Natural killer cell treated with Interleukin-12 subunit alpha and Interleukin-12 subunit beta and Interleukin-15 and Interleukin-18, amount 100 ng/mL, for 72 hours (primary cell): ENCODE measurements at regions not wholly inside any gene's neighbourhood (a gene's known extent, or its start where the extent isn't known, plus 50 kb on each side); places are given as distances from the start of the nearest gene placed in this dataset.
"Not testable (repeated sequence)": the region's sequence is repeated elsewhere in the genome, so short reads cannot be mapped to it uniquely, and the experiment has no call there.

Experiments used
- ATAC-seq, 2 donors: fragments of 150-1000 bp; cut with Tn5 transposase in 1 of 2; sonication (Bioruptor Pico), chemical (Tn5 transposase) in 1 of 2; 2 replicates each; pipeline ENCODE4 v1.10.0; 2021
- DNase-seq: peaks from one replicate; pipeline ENCODE4 v3.0.0; 2022; ENCODE audit warnings: low spot score
- H3K27ac Mint-ChIP-seq, 2 donors: 1 replicate in 1 of 2; 2 replicates in 1 of 2; pipeline ENCODE4 v1.8.0; 2022; ENCODE audit warnings: mixed read lengths in 2 of 2, mild to moderate bottlenecking in 1 of 2, moderate library complexity in 1 of 2
- H3K27me3 Mint-ChIP-seq, 2 donors: 1 replicate in 1 of 2; 2 replicates in 1 of 2; pipeline ENCODE4 v1.8.0; 2022; ENCODE audit warnings: mixed read lengths in 2 of 2
- H3K36me3 Mint-ChIP-seq: one replicate; pipeline ENCODE4 v1.8.0; 2022; ENCODE audit warnings: mixed read lengths
- H3K4me1 Mint-ChIP-seq, 2 donors: 1 replicate in 1 of 2; 2 replicates in 1 of 2; pipeline ENCODE4 v1.8.0; 2022; ENCODE audit warnings: low read depth in 2 of 2, mixed read lengths in 2 of 2, mild to moderate bottlenecking in 1 of 2
- H3K4me3 Mint-ChIP-seq: one replicate; pipeline ENCODE4 v1.8.0; 2022; ENCODE audit warnings: mixed read lengths
- H3K9me3 Mint-ChIP-seq: 2 replicates; pipeline ENCODE4 v1.8.0; 2022; ENCODE audit warnings: mixed read lengths

GRCh38 chr2:31770741-31771140, 190.0 kb upstream of the SRD5A2 start:
- ATAC-seq (no peak), DNase-seq (no peak)
- Mint-ChIP-seq H3K27ac (no peak overlapping the region), H3K27me3 (peaks cover 6 to 31% of the 10 kb centered on the region in 2 donors), H3K4me3 (no peak overlapping the region), H3K4me1 (no peaks in the 10 kb centered on the region), H3K36me3 (no peaks in the 10 kb centered on the region), H3K9me3 (no peaks in the 10 kb centered on the region)

GRCh38 chr2:31765078-31765945, 184.6 kb upstream of the SRD5A2 start:
- no peak overlapping the region for H3K27ac Mint-ChIP-seq
- ATAC-seq (no peak), DNase-seq (no peak)
- no peaks in the 10 kb centered on the region for H3K9me3 Mint-ChIP-seq
- H3K4me1 Mint-ChIP-seq, result no peaks in the 10 kb centered on the region
- no peak overlapping the region for H3K4me3 Mint-ChIP-seq
- H3K36me3 Mint-ChIP-seq, result no peaks in the 10 kb centered on the region
- H3K27me3 Mint-ChIP-seq, result peaks cover 3 to 20% of the 10 kb centered on the region in 2 donors

GRCh38 chr2:31764169-31764568, 183.4 kb upstream of the SRD5A2 start:
- Mint-ChIP-seq H3K4me1 (no peaks in the 10 kb centered on the region), H3K27me3 (peaks cover 3 to 20% of the 10 kb centered on the region in 2 donors), H3K36me3 (no peaks in the 10 kb centered on the region), H3K4me3 (no peak overlapping the region), H3K27ac (no peak overlapping the region), H3K9me3 (no peaks in the 10 kb centered on the region)
- no peak for ATAC-seq
- DNase-seq, result no peak

GRCh38 chr2:31762085-31762484, 181.3 kb upstream of the SRD5A2 start:
- Mint-ChIP-seq H3K4me1 (no peaks in the 10 kb centered on the region), H3K36me3 (no peaks in the 10 kb centered on the region), H3K27me3 (peaks cover 7 to 20% of the 10 kb centered on the region in 2 donors), H3K4me3 (no peak overlapping the region), H3K27ac (no peak overlapping the region), H3K9me3 (no peaks in the 10 kb centered on the region)
- ATAC-seq, result no peak
- no peak for DNase-seq

DNA sequence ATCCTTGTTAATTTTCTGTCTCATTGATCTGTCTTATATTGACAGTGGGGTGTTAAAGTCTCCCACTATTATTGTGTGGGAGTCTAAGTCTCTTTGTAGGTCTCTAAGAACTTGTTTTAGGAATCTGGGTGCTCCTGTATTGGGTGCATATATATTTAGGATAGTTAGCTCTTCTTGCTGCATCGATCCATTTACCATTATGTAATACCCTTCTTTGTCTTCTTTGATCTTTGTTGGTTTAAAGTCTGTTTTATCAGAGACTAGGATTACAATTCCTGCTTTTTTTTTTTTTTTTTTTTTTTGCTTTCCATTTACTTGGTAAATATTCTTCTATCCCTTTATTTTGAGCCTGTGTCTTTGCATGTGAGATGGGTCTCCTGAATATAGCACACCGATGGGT, 176.6 kb upstream of the SRD5A2 start:
- not testable (repeated sequence) for DNase-seq, H3K4me3 Mint-ChIP-seq, ATAC-seq, H3K9me3 Mint-ChIP-seq, H3K4me1 Mint-ChIP-seq, H3K36me3 Mint-ChIP-seq, H3K27ac Mint-ChIP-seq
- peaks cover 7 to 16% of the 10 kb centered on the region in 2 donors for H3K27me3 Mint-ChIP-seq

DNA sequence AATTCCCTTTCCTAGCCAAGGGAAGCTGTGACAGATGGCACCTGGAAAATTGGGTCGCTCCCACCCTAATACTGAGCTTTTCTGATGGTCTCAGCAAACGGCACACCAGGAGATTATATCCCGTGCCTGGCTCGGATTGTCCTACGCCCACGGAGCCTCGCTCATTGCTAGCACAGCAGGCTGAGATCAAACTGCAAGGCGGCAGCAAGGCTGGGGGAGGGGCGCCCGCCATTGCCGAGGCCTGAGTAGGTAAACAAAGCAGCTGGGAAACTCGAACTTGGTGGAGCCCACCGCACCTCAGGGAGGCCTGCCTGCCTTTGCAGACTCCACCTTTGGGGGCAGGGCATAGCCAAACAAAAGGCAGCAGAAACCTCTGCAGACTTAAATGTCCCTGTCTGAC, 168.0 kb upstream of the SRD5A2 start:
- not testable (repeated sequence) for H3K9me3 Mint-ChIP-seq, DNase-seq, H3K27ac Mint-ChIP-seq, H3K4me1 Mint-ChIP-seq, ATAC-seq, H3K4me3 Mint-ChIP-seq
- H3K36me3 Mint-ChIP-seq, result peaks cover 10% of the 10 kb centered on the region
- H3K27me3 Mint-ChIP-seq, result peaks cover 2 to 35% of the 10 kb centered on the region in 2 donors

- ATAC-seq (no peak), DNase-seq (no peak)
- Mint-ChIP-seq H3K9me3 (peaks cover 14% of the 10 kb centered on the region), H3K27ac (no peak overlapping the region), H3K4me1 (no peaks in the 10 kb centered on the region), H3K4me3 (no peak overlapping the region), H3K27me3 (peaks cover 2 to 42% of the 10 kb centered on the region in 2 donors), H3K36me3 (peaks cover 14% of the 10 kb centered on the region)
These were observed 167.3 kb upstream of the SRD5A2 start for GRCh38 chr2:31748041-31748440.

DNA sequence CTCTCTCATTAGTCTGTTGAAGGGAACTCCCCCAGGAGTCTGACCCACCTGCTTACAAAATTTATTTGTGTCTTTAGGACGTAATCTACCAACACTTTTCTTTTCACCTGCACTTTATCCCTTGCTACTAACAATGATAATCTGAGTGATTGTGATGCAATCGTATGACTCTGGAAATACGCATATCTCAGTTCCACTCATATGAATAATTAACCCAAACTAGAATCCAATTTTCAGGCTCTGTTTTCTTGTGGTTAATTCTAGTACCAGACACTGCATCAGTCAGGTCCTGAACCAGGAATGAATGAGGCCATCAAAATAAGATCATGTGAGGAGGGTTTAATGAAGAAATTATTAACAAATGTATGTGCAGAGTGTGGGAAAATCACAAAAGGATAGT, 158.4 kb upstream of the SRD5A2 start:
- no peak overlapping the region for H3K4me3 Mint-ChIP-seq
- no peak for ATAC-seq
- peaks cover 7% of the 10 kb centered on the region for H3K9me3 Mint-ChIP-seq
- no peak for DNase-seq
- no peak overlapping the region for H3K27ac Mint-ChIP-seq
- no peaks in the 10 kb centered on the region for H3K4me1 Mint-ChIP-seq
- H3K36me3 Mint-ChIP-seq, result peaks cover 5% of the 10 kb centered on the region
- H3K27me3 Mint-ChIP-seq, result peaks cover 8 to 27% of the 10 kb centered on the region in 2 donors

DNA sequence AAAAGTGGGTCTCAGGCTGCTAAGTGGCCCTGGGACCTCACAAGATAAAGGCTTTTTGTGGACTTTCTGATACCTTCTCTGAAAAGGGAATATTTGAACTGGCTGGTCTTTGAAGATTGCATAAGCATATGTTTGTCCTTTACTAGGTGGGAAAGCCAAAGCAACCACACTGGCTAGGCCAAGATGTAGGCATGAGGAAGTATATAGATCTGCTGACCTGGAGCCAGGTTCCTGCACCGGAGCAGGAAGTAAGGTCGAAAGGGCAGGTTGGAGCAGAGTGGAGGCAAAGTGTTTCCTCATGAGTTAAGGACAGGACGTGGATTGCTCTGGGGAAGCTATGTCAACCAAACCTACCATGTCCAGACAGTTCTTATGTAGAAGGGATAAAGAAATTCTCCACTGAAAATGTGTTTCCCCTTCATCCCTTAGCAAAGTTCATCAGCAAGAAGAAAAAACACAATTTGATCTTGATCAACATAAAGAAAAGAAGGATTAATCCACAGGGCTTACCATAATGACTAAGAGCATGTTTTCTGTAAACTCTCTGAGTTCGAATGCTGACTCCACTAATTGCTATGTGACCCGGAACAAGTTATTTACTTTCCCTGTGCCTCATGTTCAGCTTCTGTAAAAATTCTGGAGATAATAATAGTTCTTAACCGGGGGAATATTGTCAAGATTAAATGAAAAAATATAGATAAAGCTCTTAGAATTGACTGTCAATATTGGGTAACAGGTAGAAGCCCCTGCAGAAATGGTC, 156.1 kb upstream of the SRD5A2 start:
- no peak overlapping the region for H3K4me3 Mint-ChIP-seq

GRCh38 chr2:31735716-31736115, 155.0 kb upstream of the SRD5A2 start:
- no peak overlapping the region for H3K4me3 Mint-ChIP-seq
- H3K27ac Mint-ChIP-seq, result no peak overlapping the region
- no peaks in the 10 kb centered on the region for H3K36me3 Mint-ChIP-seq
- peaks cover 6% of the 10 kb centered on the region for H3K9me3 Mint-ChIP-seq
- no peak for DNase-seq
- no peak for ATAC-seq
- no peaks in the 10 kb centered on the region for H3K4me1 Mint-ChIP-seq
- peaks cover 8 to 32% of the 10 kb centered on the region in 2 donors for H3K27me3 Mint-ChIP-seq

More for the DNA sequence above, 156.1 kb upstream of the SRD5A2 start:
- Mint-ChIP-seq H3K4me1 (no peaks in the 10 kb centered on the region), H3K27me3 (peaks cover 8 to 26% of the 10 kb centered on the region in 2 donors), H3K27ac (no peak overlapping the region), H3K9me3 (peaks cover 6% of the 10 kb centered on the region), H3K36me3 (no peaks in the 10 kb centered on the region)
- no peak for ATAC-seq
- DNase-seq, result no peak

- H3K4me3 Mint-ChIP-seq, result no peak overlapping the region
- no peaks in the 10 kb centered on the region for H3K36me3 Mint-ChIP-seq
These were observed 148.8 kb upstream of the SRD5A2 start for GRCh38 chr2:31729442-31730092.

DNA sequence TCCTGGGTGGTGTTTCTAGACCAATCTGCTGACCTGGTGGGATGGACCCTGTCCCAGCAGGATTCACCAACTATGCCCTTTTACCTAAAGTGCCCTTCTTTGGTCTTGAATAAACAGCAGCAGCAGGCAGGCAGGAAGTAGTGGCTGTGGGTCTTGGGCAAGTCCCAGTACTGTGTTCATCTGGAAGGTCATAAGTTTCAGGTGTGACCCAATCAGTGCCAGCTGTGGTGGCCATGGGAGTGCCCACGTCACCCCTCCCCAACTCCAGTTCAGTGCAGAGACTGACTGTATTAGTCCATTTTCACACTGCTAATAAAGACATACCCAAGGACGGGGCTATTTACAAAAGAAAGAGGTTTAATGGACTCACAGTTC, 148.3 kb upstream of the SRD5A2 start:
- Mint-ChIP-seq H3K36me3 (no peaks in the 10 kb centered on the region), H3K4me1 (no peaks in the 10 kb centered on the region), H3K27ac (no peak overlapping the region), H3K4me3 (no peak overlapping the region), H3K27me3 (peaks cover 6 to 27% of the 10 kb centered on the region in 2 donors), H3K9me3 (peaks cover 4% of the 10 kb centered on the region)
- DNase-seq (no peak), ATAC-seq (no peak)

More at GRCh38 chr2:31729442-31730092, 148.8 kb upstream of the SRD5A2 start:
- Mint-ChIP-seq H3K4me1 (no peaks in the 10 kb centered on the region), H3K27me3 (peaks cover 6 to 27% of the 10 kb centered on the region in 2 donors), H3K27ac (no peak overlapping the region), H3K9me3 (peaks cover 4% of the 10 kb centered on the region)
- ATAC-seq, result no peak
- DNase-seq, result no peak

- Mint-ChIP-seq H3K27ac (no peak overlapping the region), H3K36me3 (no peaks in the 10 kb centered on the region), H3K4me1 (no peaks in the 10 kb centered on the region), H3K27me3 (peaks cover 6 to 27% of the 10 kb centered on the region in 2 donors), H3K9me3 (peaks cover 4% of the 10 kb centered on the region), H3K4me3 (no peak overlapping the region)
- DNase-seq (no peak), ATAC-seq (no peak)
These were observed 147.8 kb upstream of the SRD5A2 start for GRCh38 chr2:31728406-31729064.
